BJ (cell line): ENCODE measurements at regions not wholly inside any gene's neighbourhood (a gene's known extent, or its start where the extent isn't known, plus 50 kb on each side); places are given as distances from the start of the nearest gene placed in this dataset.

Experiments used
- CTCF ChIA-PET: fragments of 350-600 bp; formaldehyde crosslinking; extraction: SDS; loops from one replicate; lab custom pipeline; 2021; ENCODE audit warnings: antibody characterized with exemption, inconsistent platforms; lab: Yijun Ruan, JAX
- POLR2A ChIA-PET: fragments of 300-600 bp; sonication (Branson Sonifier 250); formaldehyde crosslinking; extraction: SDS; loops from one replicate; lab custom pipeline; 2021; ENCODE audit warnings: antibody characterized with exemption; lab: Charles Lee
- DNase-seq: peaks from one replicate; pipeline ENCODE4 v3.0.0-alpha.2; 2011; ENCODE audit warnings: low read depth
- H3K27me3 ChIP-seq: 2 replicates; pipeline ENCODE4 v1.6.0; 2011; ENCODE audit warnings: low read length; ENCODE audit not compliant: control insufficient read depth, insufficient read depth
- H3K36me3 ChIP-seq: 2 replicates; pipeline ENCODE4 v1.5.1; 2011; ENCODE audit warnings: low read length; ENCODE audit not compliant: control insufficient read depth, insufficient read depth
- H3K4me3 ChIP-seq: 2 replicates; pipeline ENCODE4 v1.5.1; 2011; ENCODE audit warnings: low read depth, mild to moderate bottlenecking, control low read depth, low read length
- TF ChIP-seq, protein P1 (sequence below): IDR thresholded peaks from 2 replicates; pipeline ENCODE4 v1.5.1; 2011; ENCODE audit warnings: low read depth, mild to moderate bottlenecking, control low read depth, inconsistent platforms, low read length, moderate library complexity; ENCODE audit not compliant: insufficient read depth

GRCh38 chr2:56444339-56444738 is 260.5 kb downstream of the CCDC85A start:
- POLR2A ChIA-PET, result no interaction called here
- CTCF ChIA-PET, result no interaction called here

GRCh38 chr2:56448403-56449001 is 264.7 kb downstream of the CCDC85A start:
- Histone ChIP-seq H3K27me3 (no peaks in the 10 kb centered on the region), H3K4me3 (no peak overlapping the region), H3K36me3 (no peaks in the 10 kb centered on the region)
- POLR2A ChIA-PET, result interaction anchor here (0.5 kb wide), 1 partner anchor 86 kb away, joined by 4 read pairs; no protein-coding TSS in a partner anchor
- DNase-seq, result peak; percentile 18
- TF ChIP-seq, protein P1, sequence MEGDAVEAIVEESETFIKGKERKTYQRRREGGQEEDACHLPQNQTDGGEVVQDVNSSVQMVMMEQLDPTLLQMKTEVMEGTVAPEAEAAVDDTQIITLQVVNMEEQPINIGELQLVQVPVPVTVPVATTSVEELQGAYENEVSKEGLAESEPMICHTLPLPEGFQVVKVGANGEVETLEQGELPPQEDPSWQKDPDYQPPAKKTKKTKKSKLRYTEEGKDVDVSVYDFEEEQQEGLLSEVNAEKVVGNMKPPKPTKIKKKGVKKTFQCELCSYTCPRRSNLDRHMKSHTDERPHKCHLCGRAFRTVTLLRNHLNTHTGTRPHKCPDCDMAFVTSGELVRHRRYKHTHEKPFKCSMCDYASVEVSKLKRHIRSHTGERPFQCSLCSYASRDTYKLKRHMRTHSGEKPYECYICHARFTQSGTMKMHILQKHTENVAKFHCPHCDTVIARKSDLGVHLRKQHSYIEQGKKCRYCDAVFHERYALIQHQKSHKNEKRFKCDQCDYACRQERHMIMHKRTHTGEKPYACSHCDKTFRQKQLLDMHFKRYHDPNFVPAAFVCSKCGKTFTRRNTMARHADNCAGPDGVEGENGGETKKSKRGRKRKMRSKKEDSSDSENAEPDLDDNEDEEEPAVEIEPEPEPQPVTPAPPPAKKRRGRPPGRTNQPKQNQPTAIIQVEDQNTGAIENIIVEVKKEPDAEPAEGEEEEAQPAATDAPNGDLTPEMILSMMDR, result no peak
- CTCF ChIA-PET, result interaction anchor here (1.6 kb wide), 1 partner anchor 12 kb away, joined by 4 read pairs; no protein-coding TSS in a partner anchor

More at GRCh38 chr2:56444339-56444738, 260.5 kb downstream of the CCDC85A start:
- no peak overlapping the region for H3K4me3 ChIP-seq
- no peaks in the 10 kb centered on the region for H3K27me3 ChIP-seq
- DNase-seq, result no peak
- TF ChIP-seq, protein P1, result no peak
- H3K36me3 ChIP-seq, result no peaks in the 10 kb centered on the region

DNA sequence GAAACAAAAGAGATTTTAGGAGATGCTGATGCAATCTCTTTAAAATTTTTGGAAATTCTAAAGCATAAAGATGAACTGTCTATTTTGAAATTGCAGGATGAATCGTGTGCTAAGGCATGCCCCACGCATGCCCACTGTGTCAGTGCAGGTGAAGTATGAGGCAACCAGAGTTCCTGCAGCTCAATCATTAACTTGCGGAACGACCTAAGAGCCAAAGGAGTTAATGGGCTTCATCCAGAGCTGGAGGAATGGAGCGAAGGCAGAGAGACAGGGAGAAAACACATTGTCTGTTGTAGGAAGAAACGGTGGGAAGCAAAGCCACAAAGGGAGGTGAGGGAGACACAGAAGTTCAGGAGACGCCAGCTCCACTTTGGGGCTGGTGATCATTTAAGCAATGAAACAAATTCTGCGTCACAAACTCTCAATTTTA is 265.2 kb downstream of the CCDC85A start:
- DNase-seq, result no peak
- TF ChIP-seq, protein P1, result no peak
- POLR2A ChIA-PET, result no interaction called here
- CTCF ChIA-PET, result interaction anchor here (1.6 to 1.8 kb wide), 2 partner anchors 12 to 263 kb away, joined by 4 read pairs; no protein-coding TSS in a partner anchor
- Histone ChIP-seq H3K27me3 (no peaks in the 10 kb centered on the region), H3K36me3 (no peaks in the 10 kb centered on the region), H3K4me3 (no peak overlapping the region)

GRCh38 chr2:56449449-56449860 is 265.7 kb downstream of the CCDC85A start:
- POLR2A ChIA-PET, result no interaction called here
- H3K36me3 ChIP-seq, result no peaks in the 10 kb centered on the region
- TF ChIP-seq, protein P1, result no peak
- CTCF ChIA-PET, result interaction anchor here (1.6 to 1.8 kb wide), 2 partner anchors 11 to 264 kb away, joined by 4 read pairs; no protein-coding TSS in a partner anchor
- DNase-seq, result no peak
- H3K4me3 ChIP-seq, result no peak overlapping the region
- H3K27me3 ChIP-seq, result no peaks in the 10 kb centered on the region

DNA sequence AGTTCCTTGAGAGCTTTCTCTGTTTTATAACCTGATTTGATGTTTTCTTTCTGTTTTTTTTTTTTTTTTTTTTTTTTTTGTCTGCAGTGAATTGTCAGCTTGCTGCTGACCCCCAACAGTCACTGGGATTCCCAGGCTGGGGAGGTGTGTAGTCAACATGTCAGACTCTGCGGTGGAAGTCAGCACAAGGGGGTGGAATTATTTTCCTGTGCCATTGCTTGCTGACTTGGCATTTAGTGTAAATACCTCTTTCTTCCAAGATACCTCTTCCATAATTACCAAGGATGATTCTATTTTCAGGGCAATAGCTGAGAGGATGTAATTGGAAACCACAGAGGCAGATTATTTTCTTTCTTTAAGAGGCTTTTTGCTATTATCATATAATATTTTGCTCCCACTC is 266.3 kb downstream of the CCDC85A start:
- TF ChIP-seq, protein P1, result no peak
- Histone ChIP-seq H3K4me3 (no peak overlapping the region), H3K36me3 (no peaks in the 10 kb centered on the region), H3K27me3 (no peaks in the 10 kb centered on the region)
- DNase-seq, result no peak
- POLR2A ChIA-PET, result no interaction called here
- CTCF ChIA-PET, result interaction anchor here (1.8 kb wide), 1 partner anchor 264 kb away, joined by 4 read pairs; no protein-coding TSS in a partner anchor
